Activated naive CD8-positive, alpha-beta T cell treated with anti-CD3 and anti-CD28 coated beads, Interleukin-2, amount 50 U/mL, for 16 hours (primary cell): ENCODE measurements at regions not wholly inside any gene's neighbourhood (a gene's known extent, or its start where the extent isn't known, plus 50 kb on each side); places are given as distances from the start of the nearest gene placed in this dataset.

Experiments
- DNase-seq: peaks from one replicate; pipeline ENCODE4 v3.0.0-alpha.2; 2020; ENCODE audit warnings: low read depth, low spot score

DNA sequence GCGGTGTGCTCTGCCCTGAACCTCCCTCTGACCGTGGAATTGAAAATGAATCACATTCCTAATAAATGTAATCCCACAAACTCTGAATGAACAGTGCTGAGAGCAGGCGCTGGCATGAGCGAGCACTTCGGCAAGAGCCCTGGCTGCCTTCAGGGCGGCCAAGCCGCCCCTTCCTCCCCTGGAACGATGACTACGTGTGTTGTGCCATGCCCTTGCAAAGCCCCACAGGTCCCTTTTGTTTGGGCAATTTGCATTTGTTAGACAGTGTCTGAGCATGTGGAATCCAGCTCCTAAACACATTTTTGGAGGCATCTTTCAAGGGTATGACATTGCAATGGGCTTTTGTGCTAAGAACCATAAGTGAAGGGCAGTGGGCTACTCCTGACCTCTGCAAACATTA lies 95.6 kb upstream of the MKI67 start:
- no peak for DNase-seq

- no peak for DNase-seq
Measured at GRCh38 chr10:128222332-128222849, 96.2 kb upstream of the MKI67 start.

DNA sequence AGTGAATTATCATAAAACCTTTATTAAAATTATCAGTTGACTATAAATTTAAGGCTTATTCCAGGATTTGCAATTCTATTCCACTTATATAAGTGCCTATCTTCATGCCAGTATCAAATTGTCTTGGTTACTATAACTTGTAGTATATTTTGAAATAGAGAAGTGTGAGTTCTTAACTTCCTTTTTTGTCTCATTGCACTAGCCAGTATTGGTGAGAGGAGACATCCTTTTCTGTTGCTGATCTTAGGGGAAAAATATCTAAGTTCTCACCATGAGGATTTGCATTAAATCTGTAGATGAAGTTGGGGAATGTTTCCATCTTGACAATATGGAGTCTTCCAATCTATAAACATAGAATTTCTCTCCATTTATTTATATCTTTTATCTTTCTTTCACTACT lies 104.2 kb upstream of the MKI67 start:
- no peak for DNase-seq

- DNase-seq: no peak
Measured at GRCh38 chr10:128233422-128233821, 107.2 kb upstream of the MKI67 start.

GRCh38 chr10:128237710-128238109 lies 111.5 kb upstream of the MKI67 start:
- DNase-seq: no peak

DNA sequence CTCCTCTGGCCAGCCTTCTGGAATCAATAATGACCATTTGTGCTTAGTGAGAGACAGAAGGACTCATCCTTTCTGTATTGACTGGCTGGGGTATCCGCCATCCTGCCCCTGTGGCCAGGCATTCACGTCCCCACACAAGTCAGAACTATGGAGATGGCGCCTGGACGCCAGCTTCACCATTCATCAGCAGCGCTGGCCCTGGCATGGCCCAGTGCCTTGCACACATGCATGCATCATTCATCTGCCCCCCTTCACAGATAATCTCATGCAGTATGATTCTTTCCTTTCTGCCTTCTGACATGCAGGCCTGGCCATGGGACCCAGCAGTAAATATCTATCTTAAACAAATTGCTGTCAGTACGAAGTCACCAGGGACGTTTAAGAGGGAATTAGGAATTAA lies 114.8 kb upstream of the MKI67 start:
- no peak for DNase-seq

DNA sequence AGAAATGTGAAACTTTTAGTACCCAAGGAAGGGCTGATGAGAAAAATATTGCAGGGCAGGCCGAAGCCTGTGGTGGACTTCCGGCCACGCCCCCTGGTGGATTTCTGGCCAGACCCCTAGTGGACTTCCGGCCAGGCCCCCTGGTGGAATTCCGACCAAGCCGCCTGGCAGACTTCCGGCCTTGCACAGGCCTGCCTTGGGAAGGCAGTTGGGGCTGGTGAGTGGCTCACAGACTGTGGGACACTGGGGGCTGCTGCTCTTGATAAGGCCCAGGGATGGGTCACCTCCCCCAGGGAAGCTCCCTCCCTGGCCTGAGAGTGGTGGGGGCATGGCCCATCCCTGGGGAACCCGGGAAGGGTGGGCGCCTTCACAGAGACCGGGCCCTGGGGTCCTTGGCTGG lies 116.4 kb upstream of the MKI67 start:
- no peak for DNase-seq

DNA sequence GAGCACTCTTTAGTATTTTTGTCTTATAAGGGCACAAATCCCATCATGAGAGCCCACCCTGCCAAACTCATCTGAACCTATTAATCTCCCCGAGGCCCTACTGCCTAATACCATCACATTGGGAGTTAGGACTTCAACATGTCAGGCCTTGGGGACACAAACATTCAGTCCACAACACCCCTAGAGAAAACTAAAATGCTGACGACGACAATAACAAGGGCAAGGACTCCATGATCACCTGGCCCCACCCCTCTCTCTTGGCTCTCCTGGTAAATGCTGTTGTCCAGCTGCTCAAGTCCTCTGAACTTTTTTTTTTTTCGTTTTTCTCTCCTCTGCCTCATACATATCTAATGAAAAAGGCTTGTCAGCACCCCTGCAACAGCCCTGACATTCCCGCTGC lies 118.8 kb upstream of the MKI67 start:
- DNase-seq: no peak

DNA sequence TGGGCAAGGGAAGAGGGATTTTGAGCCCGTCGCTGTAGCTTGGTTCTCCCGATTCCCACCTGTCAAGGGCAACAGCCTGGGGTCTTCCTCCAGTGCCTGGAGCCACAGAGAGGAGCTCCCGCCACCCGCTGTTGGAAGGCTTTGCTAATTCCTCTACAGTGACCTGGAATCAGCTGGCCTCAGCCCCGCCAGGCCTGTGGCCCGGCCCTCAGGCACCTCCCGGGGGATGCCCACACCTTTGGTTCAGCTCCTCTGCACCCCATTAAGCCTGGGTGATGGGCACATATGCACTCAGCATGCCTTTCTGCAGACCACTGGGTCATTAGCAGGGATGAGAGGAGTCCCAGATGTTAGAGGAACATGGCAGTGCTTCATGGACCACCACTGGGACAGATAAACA lies 121.4 kb upstream of the MKI67 start:
- DNase-seq: no peak

- DNase-seq: no peak
Measured at GRCh38 chr10:128254476-128254875, 128.3 kb upstream of the MKI67 start.

- DNase-seq: no peak
Measured at GRCh38 chr10:128257428-128257827, 131.2 kb upstream of the MKI67 start.

DNA sequence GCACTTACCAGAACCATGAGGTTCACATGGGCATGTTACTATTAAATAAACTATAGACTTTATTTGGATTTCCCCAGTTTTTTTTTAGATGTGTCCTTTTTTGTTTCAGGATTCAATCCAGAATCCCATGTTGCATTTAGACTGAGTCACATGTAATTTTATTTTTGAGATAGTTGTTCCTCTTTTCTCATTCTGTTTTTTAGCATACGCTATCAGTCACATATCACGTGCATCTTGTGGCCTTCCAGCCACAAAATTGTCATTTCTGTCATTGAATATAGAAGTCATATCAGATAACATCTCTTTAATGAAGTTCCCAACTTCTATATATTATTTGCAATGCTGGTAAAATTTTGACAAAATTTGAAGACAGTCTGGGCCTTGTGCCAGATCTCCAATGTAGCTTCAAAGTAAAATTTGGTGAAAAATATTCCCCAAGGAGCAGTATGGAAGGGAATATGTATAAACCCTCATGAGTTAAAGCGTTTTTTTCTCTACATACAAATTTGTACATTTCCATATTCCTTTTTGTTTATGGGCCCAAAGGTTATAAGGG lies 132.3 kb upstream of the MKI67 start:
- DNase-seq: no peak

GRCh38 chr10:128263891-128264688 lies 137.9 kb upstream of the MKI67 start:
- DNase-seq: no peak

- DNase-seq: no peak
Measured at GRCh38 chr10:128265596-128265995, 139.4 kb upstream of the MKI67 start.

- DNase-seq: no peak
Measured at GRCh38 chr10:128267581-128267980, 141.4 kb upstream of the MKI67 start.

DNA sequence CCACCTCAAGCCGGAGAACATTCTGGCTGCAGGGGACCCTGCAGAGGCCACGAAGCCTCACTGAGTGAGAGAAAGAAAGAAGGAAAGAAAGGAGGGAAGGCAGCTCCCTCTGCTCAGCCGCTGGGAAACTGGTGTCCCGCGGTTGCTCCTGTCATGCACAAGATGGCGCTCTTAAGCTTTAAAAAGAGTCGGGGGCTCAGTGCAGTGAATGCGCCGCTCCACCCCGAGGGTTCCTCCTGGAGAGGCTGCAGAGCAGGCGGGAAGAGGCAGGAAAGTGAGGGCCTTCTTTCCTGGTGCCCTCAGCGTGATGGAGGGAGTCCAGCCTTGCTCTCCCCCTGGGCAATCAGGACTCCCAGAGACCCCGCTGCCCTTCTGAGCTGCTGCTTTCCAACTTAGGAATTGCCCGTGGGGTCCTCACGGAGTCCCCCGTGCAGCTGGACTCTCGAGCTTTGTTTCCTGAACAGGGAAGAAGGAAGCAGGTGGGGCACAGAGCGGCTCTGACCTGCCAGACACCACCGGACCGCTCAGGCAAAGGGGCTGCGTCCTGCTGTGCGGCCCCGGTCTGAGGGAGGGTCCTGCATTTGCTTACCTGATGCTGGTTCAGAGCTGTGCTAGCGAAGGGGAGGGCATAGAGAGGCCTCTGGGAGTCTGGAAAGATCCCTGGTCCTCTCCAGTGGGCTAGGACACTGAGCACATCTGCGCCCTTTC lies 141.9 kb upstream of the MKI67 start:
- no peak for DNase-seq

DNA sequence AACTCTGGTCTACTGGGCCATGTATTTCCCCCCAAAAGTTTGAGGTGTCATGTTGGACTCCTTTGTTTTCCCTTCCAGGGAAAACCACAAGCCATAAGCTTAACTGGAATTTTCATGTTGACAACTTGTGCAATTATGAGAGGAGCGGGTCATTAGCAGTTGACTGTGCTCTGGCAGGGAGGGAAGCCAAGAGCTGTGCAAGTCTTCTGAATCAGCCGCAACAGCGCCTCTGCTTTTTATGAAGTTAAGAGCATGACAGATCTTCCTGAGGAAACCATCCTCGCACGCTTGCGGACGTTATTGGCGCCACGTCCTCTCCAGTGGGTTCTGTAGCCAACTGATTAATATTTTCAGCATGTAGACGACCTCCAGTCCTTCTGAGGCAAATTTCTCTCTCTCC lies 148.7 kb upstream of the MKI67 start:
- DNase-seq: no peak

GRCh38 chr10:128275388-128276177 lies 149.4 kb upstream of the MKI67 start:
- DNase-seq: no peak

DNA sequence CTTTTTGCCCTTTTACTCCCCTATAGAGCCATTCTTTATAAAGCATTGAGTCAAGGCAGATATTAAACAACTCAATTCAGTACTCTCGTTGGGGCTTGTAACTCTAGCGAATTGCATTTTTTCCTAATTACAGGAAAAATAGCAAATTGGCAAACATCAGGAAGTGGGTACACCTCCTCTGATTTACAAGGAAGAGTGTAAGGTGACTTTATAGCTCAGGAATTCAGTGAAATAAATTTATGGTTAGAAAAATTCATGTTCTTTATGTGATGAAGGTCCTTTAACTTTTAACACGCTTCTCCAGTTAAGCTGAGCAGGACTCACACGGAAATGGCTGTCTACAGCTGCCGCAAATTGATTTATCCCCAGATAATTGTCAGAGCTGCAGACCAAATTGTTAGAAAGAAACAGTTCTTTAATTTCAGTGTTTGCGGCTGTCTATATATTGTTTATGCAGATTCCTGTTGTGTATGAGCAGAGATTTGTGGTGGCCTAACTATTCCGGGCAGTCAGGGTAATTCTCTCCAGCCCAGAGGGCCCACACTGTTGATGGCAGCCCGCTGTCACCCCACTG lies 151.1 kb upstream of the MKI67 start:
- DNase-seq: no peak

DNA sequence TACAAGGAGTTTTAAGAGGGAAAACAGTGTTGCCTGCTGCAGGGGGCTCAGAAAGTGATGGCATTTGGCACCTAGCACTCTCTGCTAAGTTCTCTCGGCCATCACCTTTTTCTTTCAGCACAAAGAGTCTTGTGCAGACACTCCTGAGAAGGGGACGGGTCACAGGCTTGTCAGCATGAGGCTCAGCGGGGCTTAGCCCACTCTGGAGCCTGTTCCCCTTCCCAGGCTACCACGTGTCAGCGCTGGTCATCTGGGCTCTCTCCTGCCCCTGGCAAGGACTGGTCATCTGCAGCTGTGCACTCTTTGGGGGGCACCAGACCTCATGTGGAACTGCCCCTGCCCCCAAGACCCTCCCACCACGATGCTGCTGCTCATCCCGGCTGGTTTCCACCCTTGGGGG lies 152.1 kb upstream of the MKI67 start:
- no peak for DNase-seq

- no peak for DNase-seq
Measured at GRCh38 chr10:128280271-128280670, 154.0 kb upstream of the MKI67 start.

DNA sequence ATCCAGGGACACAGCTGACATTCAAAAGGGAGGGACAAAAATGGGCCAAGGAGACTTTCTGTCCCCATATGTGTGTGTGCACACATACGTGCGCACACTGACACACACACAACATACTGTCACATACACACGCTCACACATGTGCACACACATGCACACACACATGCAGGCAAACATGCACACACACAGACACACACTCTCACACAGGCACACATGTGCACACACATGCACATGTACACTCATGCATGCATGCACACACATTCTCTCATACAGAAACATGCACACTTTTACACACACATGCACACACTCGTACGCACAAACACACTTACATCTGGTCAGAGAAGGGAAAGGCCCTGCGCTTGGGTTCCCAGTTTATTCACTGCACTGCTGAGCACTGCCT lies 155.1 kb upstream of the MKI67 start:
- DNase-seq: no peak
